HPDE6-E6E7 (cell line): ENCODE measurements at regions not wholly inside any gene's neighbourhood (a gene's known extent, or its start where the extent isn't known, plus 50 kb on each side); places are given as distances from the start of the nearest gene placed in this dataset.

Experiments
- DNase-seq: peaks from one replicate; pipeline ENCODE4 v3.0.0; 2011; ENCODE audit warnings: missing footprints; ENCODE audit errors: extremely low spot score

- DNase-seq = no peak
Measured at GRCh38 chr5:53219174-53219573, 109.6 kb upstream of the MOCS2 start.

GRCh38 chr5:53219610-53220009 is 110.1 kb upstream of the MOCS2 start:
- no peak for DNase-seq

- no peak for DNase-seq
Measured at GRCh38 chr5:53233645-53234405, 124.3 kb upstream of the MOCS2 start.

- DNase-seq = no peak
Measured at GRCh38 chr5:53236683-53237082, 127.1 kb upstream of the MOCS2 start.

- DNase-seq = no peak
Measured at GRCh38 chr5:53237876-53238275, 128.3 kb upstream of the MOCS2 start.

- DNase-seq = no peak
Measured at GRCh38 chr5:53239301-53239990, 129.9 kb upstream of the MOCS2 start.

- no peak for DNase-seq
Measured at GRCh38 chr5:53240661-53241060, 131.1 kb upstream of the MOCS2 start.

GRCh38 chr5:53241572-53241971 is 132.0 kb upstream of the MOCS2 start:
- DNase-seq = no peak

- DNase-seq = no peak
Measured at GRCh38 chr5:53243403-53243802, 133.8 kb upstream of the MOCS2 start.

- DNase-seq = peak; percentile 34
Measured at GRCh38 chr5:53246042-53246836, 136.7 kb upstream of the MOCS2 start.

GRCh38 chr5:53249529-53250200 is 140.1 kb upstream of the MOCS2 start:
- peak; percentile 40 for DNase-seq

GRCh38 chr5:53250201-53250550 is 140.6 kb upstream of the MOCS2 start:
- DNase-seq = no peak

- DNase-seq = no peak
Measured at GRCh38 chr5:53253421-53253871, 143.9 kb upstream of the MOCS2 start.

GRCh38 chr5:53256746-53257145 is 147.2 kb upstream of the MOCS2 start:
- DNase-seq = peak; percentile 56

- peak; percentile 71 for DNase-seq
Measured at GRCh38 chr5:53257806-53258373, 148.3 kb upstream of the MOCS2 start.

- no peak for DNase-seq
Measured at GRCh38 chr5:53259176-53259575, 149.6 kb upstream of the MOCS2 start.

GRCh38 chr5:53260446-53260845 is 150.9 kb upstream of the MOCS2 start:
- DNase-seq = no peak

- DNase-seq = no peak
Measured at GRCh38 chr5:53261245-53261644, 151.7 kb upstream of the MOCS2 start.

GRCh38 chr5:53262348-53262970 is 152.9 kb upstream of the MOCS2 start:
- no peak for DNase-seq

GRCh38 chr5:53263151-53263550 is 153.6 kb upstream of the MOCS2 start:
- no peak for DNase-seq

- no peak for DNase-seq
Measured at GRCh38 chr5:53265043-53265442, 155.5 kb upstream of the MOCS2 start.
